Natural killer cell (primary cell): ENCODE measurements at regions not wholly inside any gene's neighbourhood (a gene's known extent, or its start where the extent isn't known, plus 50 kb on each side); places are given as distances from the start of the nearest gene placed in this dataset.

Experiments
- ATAC-seq, 3 donors: fragments of 150-1000 bp in 2 of 3; fragments of 200-7000 bp in 1 of 3; cut with Tn5 transposase; 1 replicate in 1 of 3; 2 replicates in 2 of 3; pipeline ENCODE4 v1.10.0; 2021; ENCODE audit warnings: mild to moderate bottlenecking in 2 of 3, moderate library complexity in 2 of 3
- DNase-seq, 2 donors: peaks; one replicate each; pipeline versions ENCODE4 v3.0.0 to v3.0.0-alpha.2; 2013 to 2021; ENCODE audit warnings: mixed read lengths in 1 of 2
- H3K27ac ChIP-seq: one replicate; pipeline ENCODE4 v1.5.1; 2013; ENCODE audit warnings: mild to moderate bottlenecking, low read length
- H3K27me3 ChIP-seq: one replicate; pipeline ENCODE4 v1.6.1; 2013; ENCODE audit warnings: low read length; ENCODE audit not compliant: control insufficient read depth, insufficient read depth
- H3K36me3 ChIP-seq: one replicate; pipeline ENCODE4 v1.6.1; 2013; ENCODE audit warnings: low read length; ENCODE audit not compliant: control insufficient read depth, insufficient read depth
- H3K4me1 ChIP-seq: one replicate; pipeline ENCODE4 v1.6.1; 2013; ENCODE audit warnings: low read length; ENCODE audit not compliant: control insufficient read depth, insufficient read depth
- H3K4me3 ChIP-seq: one replicate; pipeline ENCODE4 v1.5.1; 2013; ENCODE audit warnings: low read length
- H3K9me3 ChIP-seq: one replicate; pipeline ENCODE4 v1.6.1; 2013; ENCODE audit warnings: low read length; ENCODE audit not compliant: control insufficient read depth, insufficient read depth
- H3K27ac Mint-ChIP-seq, 2 donors: one replicate each; pipeline ENCODE4 v1.8.0; 2022; ENCODE audit warnings: mild to moderate bottlenecking in 2 of 2, mixed read lengths in 2 of 2, moderate library complexity in 1 of 2
- H3K27me3 Mint-ChIP-seq, 2 donors: one replicate each; pipeline ENCODE4 v1.8.0; 2022; ENCODE audit warnings: low read depth in 2 of 2, mixed read lengths in 2 of 2
- H3K36me3 Mint-ChIP-seq: one replicate; pipeline ENCODE4 v1.8.0; 2022; ENCODE audit warnings: mixed read lengths
- H3K4me1 Mint-ChIP-seq, 2 donors: one replicate each; pipeline ENCODE4 v1.8.0; 2022; ENCODE audit warnings: mixed read lengths in 2 of 2
- H3K4me3 Mint-ChIP-seq: one replicate; pipeline ENCODE4 v1.8.0; 2022; ENCODE audit warnings: mild to moderate bottlenecking, moderate library complexity, mixed read lengths
- H3K9me3 Mint-ChIP-seq, 2 donors: one replicate each; pipeline ENCODE4 v1.8.0; 2022; ENCODE audit warnings: mixed read lengths in 2 of 2
- CTCF ChIP-seq: fragments of 200-600 bp; IDR thresholded peaks from one replicate; pipeline ENCODE4 v1.8.0; 2022; ENCODE audit warnings: antibody characterized with exemption
- WGBS: methylation state at CpG from one replicate; pipeline ENCODE4 v1.1.7; 2013; ENCODE audit warnings: missing lambda C conversion rate; ENCODE audit not compliant: insufficient coverage; 5-methylcytosine and 5-hydroxymethylcytosine counted together
- intact Hi-C: fragments of 100-400 bp; cut with micrococcal nuclease; formaldehyde crosslinking; loops from one replicate; pipeline ENCODE4 v1.14.2; 2022

- DNase-seq (peak in 1 of 2 donors; percentile 44), ATAC-seq (no peak)
- Histone ChIP-seq H3K27me3 (no peaks in the 10 kb centered on the region), H3K4me3 (no peak overlapping the region), H3K9me3 (no peaks in the 10 kb centered on the region), H3K36me3 (no peaks in the 10 kb centered on the region), H3K27ac (no peak overlapping the region), H3K4me1 (peaks cover 7% of the 10 kb centered on the region)
- no peaks in the 10 kb centered on the region for H3K36me3 Mint-ChIP-seq
- intact Hi-C loops = no loop called here
- peaks cover 40 to 47% of the 10 kb centered on the region in 2 donors for H3K4me1 Mint-ChIP-seq
- no peak for TF ChIP-seq CTCF
- no peak overlapping the region for H3K4me3 Mint-ChIP-seq
- WGBS = 100% methylated on average over 1 of the region's 6 CpGs
- peak overlapping the region in 1 of 2 donors; percentile 43 for H3K27ac Mint-ChIP-seq
- H3K27me3 Mint-ChIP-seq = peaks cover 0 to 5% of the 10 kb centered on the region in 2 donors
- H3K9me3 Mint-ChIP-seq = peaks cover 0 to 3% of the 10 kb centered on the region in 2 donors
Observed at GRCh38 chrX:79266702-79267101, 100.4 kb downstream of the ITM2A start.

GRCh38 chrX:79263550-79263949 lies 103.6 kb downstream of the ITM2A start:
- Mint-ChIP-seq H3K9me3 (peaks cover 0 to 3% of the 10 kb centered on the region in 2 donors), H3K36me3 (no peaks in the 10 kb centered on the region), H3K27ac (peak overlapping the region; percentile 47 to 83), H3K4me3 (peak overlapping the region; percentile 3), H3K4me1 (peaks cover 59 to 67% of the 10 kb centered on the region in 2 donors), H3K27me3 (no peaks in the 10 kb centered on the region)
- no peaks in the 10 kb centered on the region for H3K27me3 ChIP-seq
- no peaks in the 10 kb centered on the region for H3K36me3 ChIP-seq
- H3K4me1 ChIP-seq = peaks cover 11% of the 10 kb centered on the region
- DNase-seq = no peak
- TF ChIP-seq CTCF = no peak
- no peak overlapping the region for H3K27ac ChIP-seq
- H3K4me3 ChIP-seq = no peak overlapping the region
- no peaks in the 10 kb centered on the region for H3K9me3 ChIP-seq
- intact Hi-C loops = loop anchor here (5.0 kb wide), 1 partner anchor 144 kb away; no protein-coding TSS in a partner anchor
- no CpG with 5 or more reads among the region's 1 CpG for WGBS
- ATAC-seq = no peak

GRCh38 chrX:79259073-79259689 lies 108.0 kb downstream of the ITM2A start:
- H3K27me3 ChIP-seq = no peaks in the 10 kb centered on the region
- peak overlapping the region; percentile 89 to 92 for H3K27ac Mint-ChIP-seq
- WGBS = 0% methylated on average over 1 of the region's 2 CpGs
- peak overlapping the region; percentile 84 for H3K27ac ChIP-seq
- H3K9me3 Mint-ChIP-seq = peaks cover 0 to 3% of the 10 kb centered on the region in 2 donors
- peaks cover 56 to 63% of the 10 kb centered on the region in 2 donors for H3K4me1 Mint-ChIP-seq
- intact Hi-C loops = loop anchor here (1.0 to 10.0 kb wide), 5 partner anchors 97 to 607 kb away; partner anchors contain the start of gene P2RY10
- H3K36me3 ChIP-seq = no peaks in the 10 kb centered on the region
- H3K4me3 ChIP-seq = peak overlapping the region; percentile 19
- H3K4me1 ChIP-seq = peaks cover 11% of the 10 kb centered on the region
- H3K36me3 Mint-ChIP-seq = peaks cover 7% of the 10 kb centered on the region
- H3K27me3 Mint-ChIP-seq = peaks cover 0 to 16% of the 10 kb centered on the region in 2 donors
- peak; percentile 19 to 83 for DNase-seq
- TF ChIP-seq CTCF = no peak
- peak; percentile 86 to 95 (median 95) for ATAC-seq
- H3K4me3 Mint-ChIP-seq = peak overlapping the region; percentile 84
- no peaks in the 10 kb centered on the region for H3K9me3 ChIP-seq

- H3K4me3 Mint-ChIP-seq = no peak overlapping the region
- H3K27me3 Mint-ChIP-seq = peaks cover 0 to 10% of the 10 kb centered on the region in 2 donors
- H3K27ac Mint-ChIP-seq = no peak overlapping the region
- peaks cover 22 to 28% of the 10 kb centered on the region in 2 donors for H3K4me1 Mint-ChIP-seq
- ATAC-seq (no peak), DNase-seq (no peak)
- H3K4me1 ChIP-seq = no peaks in the 10 kb centered on the region
- no peaks in the 10 kb centered on the region for H3K9me3 ChIP-seq
- H3K4me3 ChIP-seq = no peak overlapping the region
- intact Hi-C loops = no loop called here
- H3K9me3 Mint-ChIP-seq = peaks cover 0 to 4% of the 10 kb centered on the region in 2 donors
- H3K27me3 ChIP-seq = no peaks in the 10 kb centered on the region
- no peaks in the 10 kb centered on the region for H3K36me3 ChIP-seq
- H3K27ac ChIP-seq = no peak overlapping the region
- TF ChIP-seq CTCF = no peak
- 83% methylated on average over 1 of the region's 2 CpGs for WGBS
- H3K36me3 Mint-ChIP-seq = peaks cover 7% of the 10 kb centered on the region
Observed at GRCh38 chrX:79243691-79244090, 99.2 kb downstream of the GPR174 start.
